ENCODE measurements at regions not wholly inside any gene's neighbourhood (a gene's known extent, or its start where the extent isn't known, plus 50 kb on each side); places are given as distances from the start of the nearest gene placed in this dataset.

DNA sequence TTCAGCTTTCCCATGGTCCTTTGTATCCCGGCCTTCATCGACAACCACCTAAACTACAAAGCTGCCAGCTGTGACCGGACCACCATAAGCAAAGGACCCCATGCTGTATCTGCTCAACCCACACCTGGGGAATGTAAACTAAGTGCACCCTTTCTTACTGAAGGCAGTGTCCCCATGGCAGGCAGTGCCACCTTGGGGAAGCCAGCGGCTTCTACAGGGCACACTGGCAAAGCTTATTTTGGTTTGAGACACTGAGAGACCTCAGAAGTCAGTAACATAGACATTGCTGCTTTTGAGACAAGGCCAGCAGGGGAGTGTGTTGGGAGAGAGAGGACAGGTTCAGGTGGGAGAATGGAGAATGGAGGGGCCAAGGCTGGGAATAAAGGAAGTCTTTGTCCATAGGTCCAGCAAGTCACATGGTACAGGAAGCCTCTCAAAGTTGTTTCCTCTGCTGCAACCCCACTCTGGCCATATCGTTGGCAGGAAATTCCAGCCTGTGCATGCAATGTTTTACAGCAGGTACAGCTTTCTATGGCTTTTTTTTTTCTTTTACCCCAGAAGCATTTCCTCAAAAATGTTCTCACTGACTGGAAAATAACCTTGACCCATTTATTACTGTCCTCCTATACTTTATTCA lies 85.9 kb upstream of the NPVF start:
- DNase-seq (ENCODE audit: extremely low read depth, low read depth, low spot score) = no peak

DNA sequence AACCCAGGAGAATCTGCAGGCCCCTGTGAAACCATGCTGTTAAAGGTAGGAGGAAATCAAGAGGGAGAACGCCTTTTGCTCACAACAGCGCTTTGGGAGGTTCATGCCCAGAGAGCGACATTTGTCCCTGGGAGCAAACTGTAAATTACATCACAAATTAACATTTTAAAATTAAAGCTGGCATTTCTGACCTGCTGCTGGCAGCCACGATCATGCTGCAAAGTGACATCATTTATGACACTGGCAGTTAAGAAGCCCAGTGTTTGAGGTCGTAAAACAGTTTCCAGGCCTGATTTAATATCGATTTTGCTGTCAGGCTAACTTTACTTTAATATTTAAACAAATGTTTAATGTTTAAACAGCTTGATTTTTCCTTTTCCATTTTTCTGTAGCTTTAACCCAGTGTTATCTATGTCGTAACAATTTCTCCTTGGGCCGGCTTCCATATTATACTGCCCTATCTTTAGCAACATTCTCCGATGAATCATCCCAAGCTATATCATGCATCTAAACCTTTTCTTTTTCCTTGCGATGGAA lies 86.5 kb upstream of the NPVF start:
- DNase-seq (ENCODE audit: extremely low read depth, low read depth, low spot score) = no peak

GRCh38 chr7:25316366-25316765 lies 88.1 kb upstream of the NPVF start:
- no peak for DNase-seq (ENCODE audit: extremely low read depth, low read depth, low spot score)

- DNase-seq (ENCODE audit: extremely low read depth, low read depth, low spot score) = no peak
Measured at GRCh38 chr7:25318047-25318446, 89.8 kb upstream of the NPVF start.

DNA sequence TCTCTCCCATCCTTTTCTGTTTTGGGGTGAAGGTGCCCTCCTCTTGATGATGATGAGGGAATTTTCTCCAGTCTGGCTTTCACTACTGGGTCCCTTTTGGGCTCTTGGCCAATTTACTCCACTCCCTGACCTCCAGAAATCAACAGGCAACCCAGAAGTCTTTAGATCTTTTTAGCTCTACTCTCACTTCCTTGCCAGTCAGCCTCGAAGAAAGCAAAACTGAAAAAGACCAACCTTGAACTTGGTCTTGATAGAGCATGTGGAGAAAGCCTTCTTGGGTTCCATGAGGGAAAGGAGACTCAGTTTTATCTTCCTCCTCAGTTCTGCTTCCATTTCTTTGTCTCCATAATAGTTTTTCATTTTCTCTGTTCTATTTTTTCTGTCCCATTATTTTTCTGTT lies 91.4 kb upstream of the NPVF start:
- DNase-seq (ENCODE audit: extremely low read depth, low read depth, low spot score) = no peak

- no peak for DNase-seq (ENCODE audit: extremely low read depth, low read depth, low spot score)
Measured at GRCh38 chr7:25320791-25321190, 92.5 kb upstream of the NPVF start.

DNA sequence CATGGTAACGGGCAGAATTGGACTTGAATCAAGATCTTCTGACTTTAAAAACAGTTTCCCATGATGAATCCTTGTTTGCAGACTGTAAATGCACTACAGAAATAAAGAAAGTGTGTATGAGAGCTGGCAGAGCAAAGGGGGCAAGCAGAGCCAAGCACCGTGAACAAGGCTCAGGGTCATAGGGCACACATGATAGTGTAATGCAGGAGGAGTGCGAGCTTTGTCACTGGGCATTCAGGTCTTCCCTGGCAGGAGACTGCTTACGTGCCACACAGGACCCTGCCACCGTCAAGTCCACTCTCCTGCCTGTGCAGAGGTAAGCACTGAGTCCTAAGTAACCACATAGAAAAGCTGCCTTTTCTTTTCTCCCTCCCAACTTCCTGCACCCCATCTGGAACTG lies 93.1 kb upstream of the NPVF start:
- DNase-seq (ENCODE audit: extremely low read depth, low read depth, low spot score) = no peak

GRCh38 chr7:25322473-25322872 lies 94.2 kb upstream of the NPVF start:
- no peak for DNase-seq (ENCODE audit: extremely low read depth, low read depth, low spot score)

GRCh38 chr7:25325186-25325757 lies 97.0 kb upstream of the NPVF start:
- no peak for DNase-seq (ENCODE audit: extremely low read depth, low read depth, low spot score)

DNA sequence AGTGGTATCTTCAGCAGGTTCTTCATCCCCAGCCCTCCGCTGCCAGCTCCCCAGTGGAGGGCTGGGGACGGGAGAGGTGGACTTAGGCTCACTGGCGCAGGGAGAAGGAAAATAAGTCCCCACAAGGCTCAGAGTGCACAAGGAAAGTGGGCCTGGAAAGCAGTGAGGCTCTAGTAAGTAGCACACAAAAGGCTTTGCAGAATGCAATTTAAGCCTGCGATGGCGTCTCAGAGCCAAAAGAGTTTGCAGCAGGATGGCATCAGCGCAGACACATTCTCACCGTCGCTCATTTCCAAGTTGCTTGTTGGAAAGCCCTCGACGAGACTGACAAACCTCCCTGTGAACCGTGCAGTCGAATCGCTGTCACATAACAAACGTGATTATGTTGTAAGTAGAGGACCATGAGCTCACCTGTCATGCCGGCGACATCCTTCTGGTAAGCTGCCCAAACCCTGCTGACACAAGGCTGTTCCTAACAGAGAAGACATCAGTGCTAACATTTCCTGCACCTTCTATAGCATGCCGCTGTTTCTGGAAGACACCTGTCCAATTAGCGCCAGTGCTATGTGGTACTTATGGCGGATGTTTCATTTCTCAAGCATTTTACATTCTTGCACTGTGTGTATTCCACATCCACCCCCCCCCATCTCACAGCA lies 98.3 kb upstream of the NPVF start:
- no peak for DNase-seq (ENCODE audit: extremely low read depth, low read depth, low spot score)

GRCh38 chr7:25329815-25330214 lies 101.5 kb upstream of the NPVF start:
- no peak for DNase-seq (ENCODE audit: extremely low read depth, low read depth, low spot score)

DNA sequence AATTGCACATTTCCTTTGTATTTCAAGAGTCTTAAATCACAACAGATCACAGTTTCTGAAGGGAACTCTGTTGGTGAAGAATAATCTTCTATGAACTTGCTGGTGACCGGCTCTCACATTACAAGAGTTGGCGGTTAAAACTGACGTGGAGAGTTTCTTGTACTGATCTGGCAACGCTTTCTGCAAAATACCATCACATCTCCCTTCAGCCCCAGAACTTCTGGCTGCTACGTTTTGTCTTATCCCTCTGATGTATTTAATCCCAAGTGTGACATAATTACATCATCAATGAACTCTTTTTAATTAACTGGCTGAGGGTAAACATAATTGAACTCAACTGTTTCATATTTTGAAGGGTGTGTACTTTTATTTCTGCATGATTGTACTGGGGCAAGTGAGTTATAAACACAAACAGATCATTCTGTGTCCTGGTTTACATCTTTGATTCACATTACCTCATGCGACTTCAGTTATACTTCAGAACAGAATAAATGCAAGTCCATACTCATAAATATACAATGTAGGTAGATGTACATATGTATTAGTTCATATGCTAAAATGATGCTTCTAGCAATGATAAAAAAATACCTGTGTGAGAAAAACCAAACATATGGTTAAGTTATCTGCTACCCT lies 105.1 kb upstream of the NPVF start:
- DNase-seq (ENCODE audit: extremely low read depth, low read depth, low spot score) = no peak

- DNase-seq (ENCODE audit: extremely low read depth, low read depth, low spot score) = no peak
Measured at GRCh38 chr7:25347360-25348066, 119.2 kb upstream of the NPVF start.

- DNase-seq (ENCODE audit: extremely low read depth, low read depth, low spot score) = no peak
Measured at GRCh38 chr7:25348104-25348503, 119.8 kb upstream of the NPVF start.

- DNase-seq (ENCODE audit: extremely low read depth, low read depth, low spot score) = no peak
Measured at GRCh38 chr7:25349283-25350017, 121.2 kb upstream of the NPVF start.

DNA sequence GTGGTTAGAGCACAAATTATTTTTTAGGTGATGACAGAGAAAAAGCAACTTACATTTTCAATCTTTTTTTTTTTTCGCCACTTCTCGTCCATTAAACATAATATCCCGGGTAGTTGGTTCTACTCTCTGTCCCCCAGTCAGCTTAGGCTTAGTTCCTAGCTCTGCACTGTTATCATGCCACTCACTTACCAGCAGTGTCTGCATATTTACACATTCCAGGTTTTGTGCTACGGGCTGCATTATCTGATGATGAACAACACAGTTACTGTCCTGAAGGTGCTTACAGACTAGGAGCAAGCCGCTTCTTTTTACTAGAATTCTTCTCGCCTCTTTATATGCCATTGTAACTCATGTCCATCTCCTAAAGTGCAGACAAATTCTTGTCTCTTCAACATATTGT lies 121.8 kb upstream of the NPVF start:
- no peak for DNase-seq (ENCODE audit: extremely low read depth, low read depth, low spot score)

DNA sequence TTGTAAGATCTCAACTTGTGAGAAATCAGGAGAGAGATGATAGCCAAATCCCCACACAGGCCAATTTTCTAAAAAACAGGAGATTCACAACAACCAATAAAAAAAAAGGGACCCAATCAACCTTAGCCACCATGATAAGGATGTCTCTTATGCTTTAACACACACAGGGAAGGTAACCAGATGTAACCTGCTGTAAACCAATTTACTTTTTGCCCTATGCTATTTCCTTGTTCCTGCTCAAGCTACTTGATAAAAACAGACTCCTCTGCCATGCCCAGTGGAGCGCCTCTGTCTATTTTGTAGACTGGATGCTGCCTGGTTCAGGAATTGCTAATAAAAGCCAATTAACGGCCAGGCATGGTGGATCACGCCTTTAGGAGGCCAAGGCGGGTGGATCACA lies 123.5 kb upstream of the NPVF start:
- no peak for DNase-seq (ENCODE audit: extremely low read depth, low read depth, low spot score)

DNA sequence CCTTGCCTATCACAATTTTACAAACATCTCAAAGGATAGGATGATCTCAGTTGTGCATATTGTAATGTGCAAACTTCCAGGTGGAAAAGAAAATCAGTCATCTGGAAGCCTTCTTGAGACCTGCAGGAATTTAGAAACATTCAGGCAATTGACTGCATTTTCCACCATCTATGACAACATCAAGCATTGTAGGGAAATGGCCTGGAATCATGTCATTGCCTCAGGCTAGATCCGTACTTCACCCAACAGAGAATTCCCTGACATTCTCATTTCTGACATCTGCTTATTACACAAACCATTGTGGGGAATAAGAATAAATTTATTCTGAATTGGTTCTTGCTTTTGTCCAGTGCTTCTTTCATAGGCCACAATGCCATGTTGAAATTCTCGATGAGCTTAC lies 124.9 kb upstream of the NPVF start:
- DNase-seq (ENCODE audit: extremely low read depth, low read depth, low spot score) = no peak

GRCh38 chr7:25353732-25354131 lies 125.4 kb upstream of the NPVF start:
- no peak for DNase-seq (ENCODE audit: extremely low read depth, low read depth, low spot score)

- DNase-seq (ENCODE audit: extremely low read depth, low read depth, low spot score) = no peak
Measured at GRCh38 chr7:25356534-25357151, 128.4 kb upstream of the NPVF start.
